Endothelial cell of umbilical vein (primary cell): ENCODE measurements at regions not wholly inside any gene's neighbourhood (a gene's known extent, or its start where the extent isn't known, plus 50 kb on each side); places are given as distances from the start of the nearest gene placed in this dataset.
A peak's percentile ranks its signal among the peaks of the same experiment; 100 is the strongest.

ENCODE experiments used
- BruUV-seq: library from RNA; stranded (reverse); fragments of 400-500 nt; replicated peaks from 2 replicates; lab custom pipeline; 2021; lab: Mats Ljungman, UMichigan
- CTCF ChIA-PET: fragments of 300-600, 350-600 bp; sonication (Branson Sonifier 250); formaldehyde crosslinking; loops from one replicate; lab custom pipeline; 2021; ENCODE audit warnings: antibody characterized with exemption, inconsistent platforms; lab: Charles Lee
- POLR2A ChIA-PET: fragments of 300-600, 350-600 bp; sonication (Branson Sonifier 250); formaldehyde crosslinking; loops from one replicate; lab custom pipeline; 2021; ENCODE audit warnings: antibody characterized with exemption, inconsistent platforms; lab: Charles Lee
- DNase-seq: peaks from one replicate; pipeline ENCODE4 v3.0.0-alpha.2; 2011; ENCODE audit warnings: low read depth, low spot score
- FAIRE-seq: peaks from 2 replicates; lab custom pipeline; 2011; peaks lifted over from hg19 to GRCh38; lab: Jason Lieb, UNC
- H2AFZ ChIP-seq: 2 replicates; pipeline ENCODE4 v1.6.0; 2012; ENCODE audit warnings: low read depth, low read length, control low read depth, inconsistent platforms
- H3K27ac ChIP-seq: 2 replicates; pipeline ENCODE4 v1.5.1; 2011; ENCODE audit warnings: low read depth, mild to moderate bottlenecking, control low read depth, low read length, moderate library complexity; ENCODE audit not compliant: insufficient read depth
- H3K27me3 ChIP-seq, 2 experiments: 2 replicates each; pipeline versions ENCODE4 v1.6.0 to v1.6.1; 2011; ENCODE audit warnings: low read length in 2 of 2, mixed read lengths in 1 of 2; ENCODE audit not compliant: control insufficient read depth in 2 of 2, insufficient read depth in 2 of 2
- H3K36me3 ChIP-seq, 2 experiments: 2 replicates in 1 of 2; 3 replicates in 1 of 2; pipeline ENCODE4 v1.5.1; 2011; ENCODE audit warnings: low read length in 2 of 2, mild to moderate bottlenecking in 1 of 2, moderate library complexity in 1 of 2; ENCODE audit not compliant: control insufficient read depth in 2 of 2, insufficient read depth in 2 of 2; ENCODE audit errors: extremely low read depth in 1 of 2
- H3K4me1 ChIP-seq: 3 replicates; pipeline ENCODE4 v1.5.1; 2011; ENCODE audit warnings: mild to moderate bottlenecking, low read length; ENCODE audit not compliant: control insufficient read depth, insufficient read depth; ENCODE audit errors: extremely low read depth
- H3K4me2 ChIP-seq: 2 replicates; pipeline ENCODE4 v1.6.1; 2011; ENCODE audit warnings: low read length, control low read depth, mixed read lengths; ENCODE audit not compliant: insufficient read depth
- H3K4me3 ChIP-seq, 3 experiments: fragments of 200-600 bp in 1 of 3; sonication (generic), shearing (Covaris generic) in 1 of 3; replicated peaks in 1 of 3; 2 replicates each; pipeline ENCODE4 v1.5.1; 2011 to 2016; ENCODE audit warnings: control low read depth in 3 of 3, low read length in 3 of 3, mild to moderate bottlenecking in 2 of 3, inconsistent platforms in 1 of 3, low read depth in 1 of 3, moderate library complexity in 1 of 3; ENCODE audit not compliant: insufficient read depth in 1 of 3
- H3K79me2 ChIP-seq: 2 replicates; pipeline ENCODE4 v1.6.0; 2012; ENCODE audit warnings: low read length, inconsistent platforms; ENCODE audit not compliant: control insufficient read depth, insufficient read depth
- H3K9ac ChIP-seq: replicated peaks from 2 replicates; pipeline ENCODE3; 2011; ENCODE audit warnings: low read length, control low read depth; ENCODE audit not compliant: insufficient read depth; ENCODE audit errors: extremely low read depth
- H3K9me1 ChIP-seq: replicated peaks from 3 replicates; pipeline ENCODE4 v1.6.0; 2011; ENCODE audit warnings: mild to moderate bottlenecking, low read length; ENCODE audit not compliant: control insufficient read depth, insufficient read depth; ENCODE audit errors: extremely low read depth
- H3K9me3 ChIP-seq: replicated peaks from 2 replicates; pipeline ENCODE4 v1.5.1; 2012; ENCODE audit warnings: low read length, inconsistent platforms; ENCODE audit not compliant: control insufficient read depth, insufficient read depth
- H4K20me1 ChIP-seq: replicated peaks from 2 replicates; pipeline ENCODE3; 2011; ENCODE audit warnings: mild to moderate bottlenecking, low read length; ENCODE audit not compliant: control insufficient read depth, insufficient read depth; ENCODE audit errors: extremely low read depth
- FOS ChIP-seq: IDR thresholded peaks from 2 replicates; pipeline ENCODE4 v1.6.1; 2011; ENCODE audit warnings: mild to moderate bottlenecking, low read length, moderate library complexity, borderline replicate concordance; ENCODE audit not compliant: insufficient read depth
- GATA2 ChIP-seq: IDR thresholded peaks from 2 replicates; pipeline ENCODE4 v1.7.0; 2011; ENCODE audit warnings: low read depth, mild to moderate bottlenecking, moderate library complexity, mixed read lengths, low read length; ENCODE audit not compliant: insufficient read length, insufficient read depth
- MAX ChIP-seq: IDR thresholded peaks from 2 replicates; pipeline ENCODE4 v1.6.1; 2011; ENCODE audit not compliant: insufficient read depth, insufficient read length
- MYC ChIP-seq: IDR thresholded peaks from one replicate; pipeline ENCODE4 v1.6.1; 2011; ENCODE audit warnings: mild to moderate bottlenecking, low read depth, low read length
- POLR2A ChIP-seq: IDR thresholded peaks from 2 replicates; pipeline ENCODE4 v1.6.1; 2012; ENCODE audit warnings: low read depth, mild to moderate bottlenecking, control low read depth, low read length
- POLR2AphosphoS5 ChIP-seq: IDR thresholded peaks from 2 replicates; pipeline ENCODE4 v1.6.1; 2012; ENCODE audit warnings: low read depth, mild to moderate bottlenecking, control low read depth, low read length, moderate library complexity; ENCODE audit not compliant: insufficient read depth
- dilution Hi-C: fragments of 300-500 bp; cut with MboI; formaldehyde crosslinking; loops from one replicate; pipeline ENCODE4 v1.15.0; 2019; ENCODE audit warnings: low sequenced_read_pairs; ENCODE audit not compliant: extremely low pct_ligation_motif_present
- intact Hi-C: fragments of 100-400 bp; cut with micrococcal nuclease; formaldehyde crosslinking; loops from one replicate; pipeline ENCODE4 v1.10.0; 2022

DNA sequence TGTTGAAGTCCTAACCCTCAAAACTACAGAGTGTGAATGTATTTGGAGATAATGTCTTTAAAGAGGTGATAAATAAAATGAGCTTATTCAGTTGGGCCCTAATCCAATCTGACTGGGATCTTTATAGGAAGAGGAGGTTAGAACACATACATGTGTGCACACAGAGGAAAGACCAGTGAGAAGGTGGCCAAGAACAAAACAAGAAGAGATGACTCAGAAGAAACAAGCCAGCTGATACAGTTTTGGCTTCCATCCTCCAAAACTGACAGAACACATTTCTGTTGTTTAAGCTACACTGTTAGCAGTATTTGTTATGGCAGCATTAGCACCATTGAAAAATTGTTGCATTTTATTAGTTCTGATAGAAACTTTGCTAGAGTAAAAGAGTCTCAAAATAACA lies 609.3 kb upstream of the IMPG1 start:
- Histone ChIP-seq H3K9me1 (no peaks in the 10 kb centered on the region), H2AFZ (no peak overlapping the region), H3K79me2 (no peaks in the 10 kb centered on the region), H4K20me1 (no peaks in the 10 kb centered on the region), H3K4me2 (no peak overlapping the region), H3K4me3 (no peak overlapping the region), H3K9me3 (no peaks in the 10 kb centered on the region), H3K4me1 (peaks cover 8% of the 10 kb centered on the region), H3K27me3 (no peaks in the 10 kb centered on the region), H3K9ac (no peak overlapping the region), H3K36me3 (no peaks in the 10 kb centered on the region), H3K27ac (no peak overlapping the region)
- dilution Hi-C loops: no loop called here
- intact Hi-C loops: loop anchor here (1.0 to 5.0 kb wide), 2 partner anchors 611 to 781 kb away; no protein-coding TSS in a partner anchor
- CTCF ChIA-PET: interaction anchor here (1.0 to 4.4 kb wide), 14 partner anchors 9 to 788 kb away, joined by 3 to 63 read pairs (median 7); partner anchors contain the start of gene HTR1B
- FAIRE-seq: peak; percentile 38
- DNase-seq: peak; percentile 82
- TF ChIP-seq MYC (no peak), GATA2 (peak; percentile 22), FOS (peak; percentile 62), MAX (no peak), POLR2AphosphoS5 (no peak)
- BruUV-seq: no TSS peak
- POLR2A ChIA-PET: interaction anchor here (0.6 kb wide), 1 partner anchor 1052 kb away, joined by 6 read pairs; no protein-coding TSS in a partner anchor

GRCh38 chr6:76677017-76677416 lies 604.6 kb upstream of the IMPG1 start:
- TF ChIP-seq POLR2A: no peak
- H4K20me1 ChIP-seq: no peaks in the 10 kb centered on the region
- intact Hi-C loops (no loop called here), dilution Hi-C loops (no loop called here)
- no peak overlapping the region for H3K4me2 ChIP-seq
- no peak overlapping the region for H3K4me3 ChIP-seq
- POLR2A ChIA-PET: no interaction called here
- DNase-seq (no peak), FAIRE-seq (no peak)
- no peaks in the 10 kb centered on the region for H3K9me3 ChIP-seq
- no peaks in the 10 kb centered on the region for H3K36me3 ChIP-seq
- H3K9me1 ChIP-seq: no peaks in the 10 kb centered on the region
- no TSS peak for BruUV-seq
- H3K4me1 ChIP-seq: peaks cover 5% of the 10 kb centered on the region
- no peak overlapping the region for H2AFZ ChIP-seq
- no peak overlapping the region for H3K9ac ChIP-seq
- no peaks in the 10 kb centered on the region for H3K79me2 ChIP-seq
- H3K27me3 ChIP-seq: no peaks in the 10 kb centered on the region
- CTCF ChIA-PET: no interaction called here
- no peak overlapping the region for H3K27ac ChIP-seq
